GM21360 (cell line): ENCODE measurements at regions not wholly inside any gene's neighbourhood (a gene's known extent, or its start where the extent isn't known, plus 50 kb on each side); places are given as distances from the start of the nearest gene placed in this dataset.
"Not testable (repeated sequence)": the region's sequence is repeated elsewhere in the genome, so short reads cannot be mapped to it uniquely, and the experiment has no call there.

Source experiments
- ATAC-seq: cut with Tn5 transposase; IDR thresholded peaks from one replicate; pipeline ENCODE4 v1.9.1; 2021; ENCODE audit warnings: mild to moderate bottlenecking, moderate library complexity; ENCODE audit not compliant: unreplicated experiment

DNA sequence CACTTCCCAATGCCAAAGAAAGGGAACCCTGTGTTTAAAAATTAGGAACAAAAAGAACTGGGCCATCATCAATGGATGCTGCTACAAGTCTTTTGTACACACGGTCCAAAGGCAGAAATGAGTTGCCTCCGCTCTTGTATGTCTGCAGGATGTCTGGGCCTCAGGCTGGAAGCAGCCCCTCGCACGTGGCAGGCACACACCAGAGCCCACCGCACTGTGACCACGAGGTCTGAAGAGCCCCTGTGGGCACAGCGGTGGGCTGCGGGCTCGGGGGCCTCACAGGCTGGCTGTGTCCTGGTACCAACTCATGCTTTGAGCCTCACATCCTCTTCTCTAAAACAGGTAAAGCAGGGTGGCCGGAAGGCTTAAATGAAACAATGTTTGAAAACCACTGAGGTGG is 309.3 kb downstream of the C16orf95 start:
- ATAC-seq, result no peak

DNA sequence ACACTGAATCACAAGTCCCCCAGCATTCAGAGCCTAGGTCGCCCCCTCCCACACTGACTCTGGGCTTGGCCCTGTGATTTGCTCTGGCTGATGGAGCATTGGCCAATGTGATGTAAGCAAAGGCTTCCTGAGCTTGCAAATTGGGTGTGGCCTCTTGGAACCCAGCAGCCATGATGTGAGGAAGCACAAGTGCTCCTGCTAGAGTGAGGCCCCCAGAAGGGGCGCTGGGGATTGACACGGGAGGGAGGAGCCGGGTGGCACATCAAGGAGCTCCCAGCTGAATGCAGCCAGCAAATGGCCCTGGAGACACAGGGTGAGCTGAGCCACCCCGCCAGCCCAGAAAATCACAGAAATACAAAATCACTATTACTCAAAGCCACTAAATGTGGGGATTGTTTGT is 308.5 kb downstream of the C16orf95 start:
- ATAC-seq, result no peak

DNA sequence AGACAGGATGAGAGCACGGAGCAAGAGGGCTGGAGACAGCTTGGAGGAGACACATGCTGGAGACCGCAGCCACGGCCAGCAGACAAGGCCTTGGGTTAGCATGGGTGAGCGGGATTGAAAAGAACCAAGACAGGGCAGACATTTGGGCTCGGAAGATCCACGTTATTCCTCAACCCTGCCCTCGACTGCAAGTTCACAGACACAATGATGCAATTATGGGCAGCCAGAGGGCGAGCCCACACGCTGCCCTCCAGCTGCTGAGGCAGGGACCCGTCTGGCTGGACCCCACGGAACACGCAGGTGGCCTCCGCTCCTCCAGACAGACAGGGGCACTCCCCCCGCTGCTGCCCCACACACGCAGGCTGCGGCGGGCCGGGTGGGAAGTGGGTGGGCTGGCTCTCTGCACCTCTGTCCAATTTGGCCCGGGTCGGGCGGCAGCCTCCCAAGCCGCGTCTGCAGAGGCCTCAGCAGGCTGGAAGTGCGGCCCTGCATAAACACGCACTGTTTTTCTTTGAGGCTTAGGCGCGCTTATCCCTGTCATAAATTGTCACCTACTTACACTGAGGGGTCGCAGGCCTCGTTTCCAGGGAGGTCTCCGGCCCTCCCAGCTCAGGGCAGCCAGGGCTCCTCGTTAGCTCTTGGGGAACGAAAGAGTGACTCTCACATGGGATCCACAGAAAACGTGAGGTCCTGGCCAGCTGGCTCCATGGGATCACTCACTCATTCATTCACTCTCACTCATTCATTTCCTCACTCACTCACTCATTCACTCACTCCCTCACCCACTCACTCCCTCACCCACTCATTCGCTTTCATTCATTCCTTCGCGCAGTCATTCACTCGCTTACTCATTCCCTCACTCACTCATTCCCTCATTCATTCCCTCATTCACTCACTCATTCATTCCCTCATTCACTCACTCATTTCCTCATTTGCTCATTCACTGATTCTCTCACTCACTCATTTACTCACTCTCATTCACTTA is 303.9 kb downstream of the C16orf95 start:
- ATAC-seq, result no peak

DNA sequence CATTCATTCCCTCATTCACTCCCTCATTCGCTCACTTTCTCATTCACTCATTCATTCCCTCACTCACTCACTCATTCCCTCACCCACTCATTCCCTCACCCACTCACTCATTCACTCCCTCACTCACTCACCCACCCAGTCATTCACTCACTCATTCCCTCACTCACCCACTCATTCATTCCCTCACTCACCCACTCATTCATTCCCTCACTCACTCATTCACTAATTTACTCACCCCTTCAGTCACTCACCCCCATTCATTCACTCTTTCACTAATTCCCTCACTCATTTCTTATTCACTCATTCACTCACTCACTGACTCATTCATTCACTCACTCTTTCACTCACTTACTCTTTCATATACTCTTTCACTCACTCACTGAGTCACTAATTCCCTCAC is 303.1 kb downstream of the C16orf95 start:
- no peak for ATAC-seq

DNA sequence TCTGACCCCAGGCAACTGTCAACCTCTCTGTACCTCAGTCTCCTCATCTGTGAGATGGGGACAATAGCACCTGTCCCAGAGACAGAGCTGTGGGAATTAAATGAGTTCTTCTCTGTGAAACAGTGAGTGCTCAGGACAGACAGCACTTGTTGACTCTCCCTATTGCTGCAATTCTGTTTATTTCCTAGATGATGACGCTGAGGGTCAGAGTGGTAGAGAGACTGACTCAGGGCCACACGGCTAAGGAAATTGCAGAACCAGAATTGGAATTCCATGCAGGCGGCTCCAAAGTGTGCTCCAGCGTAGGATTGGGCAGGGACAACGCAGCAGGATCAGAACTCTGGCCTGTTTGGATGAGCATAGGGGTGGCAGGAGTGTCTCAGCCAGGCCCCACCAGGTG is 302.2 kb downstream of the C16orf95 start:
- no peak for ATAC-seq

DNA sequence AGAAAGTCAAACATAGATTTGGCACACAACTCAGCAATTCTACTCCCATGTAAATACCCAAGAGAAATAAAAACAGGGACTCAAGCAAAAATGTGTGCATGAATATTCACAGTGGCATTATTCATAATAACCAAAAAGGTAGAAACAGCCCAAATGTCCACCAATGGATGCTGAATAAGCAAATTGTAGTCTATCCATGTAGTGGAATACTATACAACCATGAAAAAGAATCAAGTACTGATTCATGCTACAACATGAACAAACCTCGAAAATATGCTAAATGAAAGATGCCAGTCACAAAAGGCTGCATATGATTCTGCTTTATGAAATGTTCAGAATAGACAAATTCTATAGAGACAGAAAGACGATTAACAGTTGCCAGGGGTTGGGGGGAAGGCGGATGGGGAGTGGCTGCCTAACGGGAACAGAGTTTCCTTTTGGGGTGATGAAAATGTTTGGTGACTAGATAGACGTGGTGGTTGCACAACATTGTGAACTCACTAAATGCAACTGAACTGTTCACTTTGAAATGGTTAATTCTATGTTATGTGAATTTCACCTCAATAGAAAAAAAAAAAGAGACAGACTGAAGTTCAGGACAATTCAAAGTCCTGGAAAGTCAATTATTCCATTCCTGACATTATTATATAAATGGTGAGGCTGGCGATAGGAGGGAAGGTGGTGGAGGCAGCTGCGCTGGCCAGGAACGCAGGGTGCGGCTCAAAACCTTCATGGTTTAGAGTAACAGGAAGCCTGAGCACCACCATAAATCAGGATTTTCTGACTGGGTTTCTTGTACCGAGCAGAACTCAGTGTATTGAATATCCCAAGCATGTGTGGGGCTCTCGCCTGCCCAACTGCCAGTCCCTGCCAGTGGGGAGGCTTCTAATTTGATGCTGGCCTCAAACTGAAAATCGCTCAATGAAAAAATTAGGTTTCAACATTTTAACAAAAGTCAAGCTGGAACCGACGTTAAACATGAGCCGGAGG is 300.9 kb downstream of the C16orf95 start:
- no peak for ATAC-seq

DNA sequence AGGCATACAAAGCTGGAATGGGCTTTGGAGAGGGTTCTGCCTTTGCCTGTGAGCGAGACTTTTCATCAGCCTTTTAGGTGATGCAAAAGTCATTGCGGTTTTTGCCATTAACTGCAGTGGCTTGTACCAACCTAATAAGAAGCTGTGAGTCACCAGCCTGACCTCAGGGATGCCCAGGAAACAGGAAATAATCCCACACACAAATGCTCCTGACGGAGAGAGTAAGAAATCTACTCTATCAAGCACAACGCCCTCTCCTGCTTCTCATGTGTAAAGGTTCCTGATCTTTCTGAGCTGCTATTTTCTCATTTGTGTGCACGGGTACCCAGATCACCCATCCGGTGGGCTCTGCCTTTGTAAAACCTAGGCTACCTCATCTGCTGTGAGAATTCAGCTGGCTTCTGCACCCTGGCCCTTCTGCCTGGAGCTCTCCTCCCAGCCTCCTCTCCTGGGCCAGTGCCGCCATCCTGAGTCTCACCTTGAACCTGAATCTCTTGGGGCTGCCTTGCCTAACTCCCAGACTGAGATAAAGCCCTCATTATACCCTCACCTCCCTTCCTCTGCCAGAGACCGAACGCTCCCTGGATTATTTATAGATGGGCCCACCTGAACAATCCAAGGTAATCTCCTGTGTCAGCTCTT is 299.7 kb downstream of the C16orf95 start:
- ATAC-seq, result no peak

DNA sequence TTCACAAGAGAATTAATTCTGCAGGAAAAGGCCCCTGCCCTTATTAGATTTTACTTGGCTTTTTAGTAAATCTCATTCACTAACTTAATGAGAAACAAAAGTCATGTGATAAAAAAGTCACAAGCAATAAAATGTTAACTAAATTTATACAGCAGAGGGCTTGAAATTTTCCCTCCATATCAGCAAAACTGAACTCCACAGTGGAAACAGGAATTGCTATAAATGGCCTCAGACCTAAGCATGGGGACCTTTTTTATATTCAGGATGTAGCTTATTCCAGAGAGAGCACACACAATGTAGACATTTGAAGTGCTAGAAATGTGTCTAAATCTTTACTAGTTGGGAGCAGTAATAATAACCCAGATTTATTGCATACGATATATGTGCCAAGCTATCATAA is 291.5 kb downstream of the C16orf95 start:
- ATAC-seq, result no peak

DNA sequence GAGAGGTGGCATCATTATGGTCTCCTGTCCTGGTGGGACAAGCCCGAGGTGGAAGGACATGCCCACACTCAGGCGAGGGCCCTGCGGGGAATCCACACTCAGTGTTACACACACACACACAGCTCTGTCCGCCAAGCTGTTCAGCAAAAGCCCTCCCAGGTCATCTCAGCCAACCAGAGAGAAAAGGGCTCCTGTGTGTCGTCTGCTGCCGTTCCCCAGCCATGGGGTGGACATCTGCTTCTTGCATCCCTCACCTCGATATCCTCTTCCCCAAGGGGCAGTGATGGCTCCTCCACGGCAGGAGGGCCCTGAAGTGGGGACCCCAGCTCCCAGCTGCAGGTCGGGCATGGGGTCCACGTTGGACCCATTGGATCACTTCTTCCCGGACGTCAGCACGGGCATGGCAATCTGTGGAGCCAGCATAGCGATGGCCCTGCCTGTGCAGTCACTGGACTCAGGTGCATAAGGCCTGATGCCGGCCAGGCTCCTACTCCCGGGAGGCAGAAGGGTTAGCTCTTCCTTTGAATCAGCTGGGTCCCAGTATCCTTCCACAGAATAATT is 290.1 kb downstream of the C16orf95 start:
- ATAC-seq, result no peak

DNA sequence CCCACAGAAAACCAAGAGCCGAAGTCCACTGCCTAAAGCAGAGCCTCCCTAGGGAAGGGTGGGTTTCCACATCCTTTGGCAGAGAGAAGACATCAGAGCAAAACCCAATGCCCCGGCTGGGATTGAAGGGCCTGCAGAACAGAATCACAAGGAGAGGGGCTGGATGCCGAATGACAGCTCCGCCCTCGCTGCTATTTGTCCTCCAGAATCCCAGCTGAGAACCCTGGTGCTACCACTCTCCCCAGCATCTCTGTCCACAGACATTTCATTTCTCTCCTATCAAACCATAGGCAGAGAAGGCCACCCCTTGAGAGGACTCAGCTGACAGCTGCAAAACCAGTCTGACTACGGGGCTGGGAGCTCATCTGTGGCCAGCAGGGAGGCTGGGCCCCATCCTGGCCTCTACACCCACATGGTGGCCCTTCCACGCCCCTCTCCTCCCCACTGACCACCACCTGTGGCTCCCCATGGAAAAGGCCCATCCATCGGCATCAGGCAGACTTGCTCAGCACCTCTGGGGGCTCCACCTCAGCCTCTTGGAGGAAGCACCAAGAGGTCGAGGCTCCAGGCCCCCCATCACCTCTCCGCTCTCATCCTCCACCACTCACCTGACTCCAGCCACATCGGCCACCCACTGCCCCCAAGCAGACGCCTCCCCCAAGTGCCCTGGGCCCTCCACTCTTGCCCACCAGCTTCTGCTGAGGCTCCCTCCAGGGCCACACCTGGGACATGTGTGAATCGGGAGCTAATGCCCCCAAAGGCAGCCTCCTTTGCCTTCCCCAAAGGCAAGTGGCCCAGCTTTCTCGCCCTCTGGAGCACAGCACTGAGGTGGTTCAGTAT is 288.5 kb downstream of the C16orf95 start:
- ATAC-seq, result no peak

DNA sequence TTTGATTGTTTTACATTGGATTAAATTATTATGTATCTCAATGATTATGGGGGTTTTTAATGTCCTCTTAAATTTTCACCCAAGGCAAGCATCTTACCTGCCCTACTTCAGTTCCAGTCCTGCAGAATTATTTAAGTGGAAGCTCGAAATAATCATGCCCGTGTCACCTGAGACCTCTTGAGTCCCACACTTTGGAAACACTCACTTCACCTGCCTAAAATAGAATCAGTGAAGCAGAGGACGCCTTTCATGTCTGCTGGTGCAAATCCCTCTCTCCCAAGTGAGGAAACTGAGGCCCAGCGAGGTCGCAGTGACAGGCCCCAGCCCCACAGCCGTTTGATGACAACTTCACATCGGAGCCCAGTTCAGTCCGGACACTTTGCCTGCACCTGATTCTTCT is 284.6 kb downstream of the C16orf95 start:
- no peak for ATAC-seq

DNA sequence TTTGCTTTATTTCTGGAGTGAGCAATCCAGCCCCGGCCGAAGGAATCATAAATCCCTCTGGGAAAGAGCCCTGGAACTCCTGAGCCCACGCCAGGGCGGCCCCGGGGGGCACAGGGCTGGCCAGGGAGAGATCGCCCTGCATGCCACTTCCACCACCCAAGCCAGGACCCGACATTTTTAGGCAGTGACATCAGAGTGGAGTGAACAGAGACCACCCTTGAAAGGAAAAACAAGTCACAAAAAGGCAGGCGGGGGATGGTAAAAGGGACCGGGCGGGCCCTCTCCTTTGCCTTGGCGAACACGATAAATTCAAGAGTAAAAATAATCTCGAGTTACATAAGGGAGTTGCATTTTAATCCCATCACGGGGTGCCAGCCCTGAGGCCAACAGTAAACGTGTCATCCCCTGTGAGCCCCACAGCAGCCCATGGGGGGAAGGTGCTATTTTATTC is 284.1 kb downstream of the C16orf95 start:
- ATAC-seq, result no peak

DNA sequence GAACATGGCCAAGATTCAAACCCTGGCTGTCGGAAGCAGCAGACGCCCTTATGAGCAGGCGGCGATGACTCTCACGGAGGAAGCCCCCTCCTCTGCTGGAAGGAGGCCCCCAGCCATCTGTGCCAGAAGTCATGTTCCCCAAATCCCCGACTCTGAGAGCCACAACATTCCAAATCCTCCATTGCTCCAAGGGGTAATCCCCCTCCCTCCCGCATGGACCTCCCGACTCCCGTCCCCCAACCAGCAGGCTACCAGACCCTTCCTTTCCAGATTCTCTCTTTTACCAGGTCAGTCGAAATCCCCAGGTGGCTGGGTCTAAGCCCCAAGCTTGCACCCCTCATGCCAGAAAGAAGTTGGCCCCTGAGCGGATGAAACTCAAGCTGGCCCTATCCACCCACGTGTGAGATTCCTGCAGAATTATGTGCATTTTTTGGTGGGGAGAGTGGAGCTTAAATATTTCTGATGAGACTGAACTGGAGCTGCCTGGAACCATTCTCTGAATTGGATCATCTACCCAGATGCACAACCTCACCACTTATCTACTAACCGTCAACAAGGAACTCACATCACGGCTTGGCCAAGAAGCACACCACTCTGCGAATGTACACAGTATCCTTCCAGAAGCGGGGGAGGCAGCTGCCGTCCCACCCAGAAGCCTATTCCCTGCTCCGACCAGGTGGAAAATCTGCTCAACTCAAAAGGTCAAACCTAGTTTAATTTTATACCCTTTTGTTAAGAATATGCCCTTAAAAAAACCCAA is 283.5 kb downstream of the C16orf95 start:
- no peak for ATAC-seq

DNA sequence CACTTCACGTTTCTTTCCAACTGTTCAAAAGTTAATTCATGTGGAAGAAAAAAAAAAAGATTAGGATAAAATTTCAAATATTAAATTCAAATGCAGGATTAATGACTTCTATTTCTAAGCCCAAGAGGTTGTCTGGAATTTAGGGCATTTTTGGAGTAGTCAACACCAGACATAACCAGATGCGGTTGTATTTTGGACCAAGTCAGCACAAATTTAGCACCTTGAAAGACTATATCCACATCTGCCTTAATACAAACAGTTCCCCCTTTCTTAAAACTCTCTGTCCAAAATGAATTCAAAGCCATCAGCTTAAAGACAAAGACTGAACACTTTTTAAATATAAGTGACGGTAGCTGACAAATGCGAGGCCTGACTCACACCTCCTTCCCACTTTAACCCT is 282.9 kb downstream of the C16orf95 start:
- no peak for ATAC-seq

DNA sequence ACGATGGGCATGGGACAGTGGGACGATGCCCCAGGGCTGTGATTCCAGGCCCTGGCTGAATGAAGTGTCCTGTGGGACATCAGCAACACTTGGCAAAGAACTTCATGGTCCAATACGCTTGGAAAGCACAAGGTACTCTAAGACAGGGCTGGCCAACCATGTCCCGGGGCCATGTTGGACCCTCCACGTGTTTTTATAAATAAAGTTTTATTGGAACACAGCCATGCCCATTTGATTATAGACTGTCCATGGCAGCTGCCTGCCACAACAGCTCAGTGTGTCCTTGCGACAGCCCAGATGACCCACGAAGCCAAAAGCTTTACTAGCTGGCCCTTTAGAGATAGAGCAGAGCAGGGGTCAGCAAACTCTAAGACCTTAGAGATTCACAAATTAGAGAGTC is 282.1 kb downstream of the C16orf95 start:
- no peak for ATAC-seq

DNA sequence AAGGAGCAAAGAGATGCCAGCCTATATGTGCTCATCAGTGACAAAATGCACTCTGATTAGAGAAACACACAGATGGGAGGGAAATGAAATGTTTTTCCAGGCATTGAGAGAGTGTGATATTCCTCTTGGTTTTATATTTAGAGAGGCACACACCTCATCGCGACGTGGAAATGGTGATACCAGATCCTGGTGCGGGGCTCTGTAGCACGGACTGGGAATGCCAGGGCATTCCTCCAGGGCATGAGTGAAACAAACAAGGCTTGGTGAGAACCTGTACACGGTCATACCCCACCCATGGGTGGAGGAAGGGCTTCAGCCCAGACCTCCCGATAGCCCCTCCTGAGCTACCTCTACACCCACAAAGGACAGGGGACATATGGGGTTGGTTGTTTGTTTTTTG is 280.2 kb downstream of the C16orf95 start:
- ATAC-seq, result no peak

DNA sequence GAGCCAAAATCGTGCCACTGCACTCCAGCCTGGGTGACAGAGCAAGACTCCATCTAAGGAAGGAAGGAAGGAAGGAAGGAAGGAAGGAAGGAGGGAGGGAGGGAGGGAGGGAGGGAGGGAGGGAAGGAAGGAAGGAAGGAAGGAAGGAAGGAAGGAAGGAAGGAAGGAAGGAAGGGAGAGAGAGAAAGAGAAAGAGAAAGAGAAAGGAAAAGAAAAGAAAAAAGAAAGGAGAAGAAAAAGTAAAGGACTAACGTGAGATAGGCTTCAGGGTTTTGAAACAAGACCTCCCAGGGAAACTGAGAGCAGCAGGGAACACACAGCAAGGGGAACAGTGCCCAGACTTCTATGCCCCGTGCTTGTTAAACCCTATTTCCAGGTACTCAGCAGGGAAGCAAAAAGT is 278.7 kb downstream of the C16orf95 start:
- not testable (repeated sequence) for ATAC-seq

DNA sequence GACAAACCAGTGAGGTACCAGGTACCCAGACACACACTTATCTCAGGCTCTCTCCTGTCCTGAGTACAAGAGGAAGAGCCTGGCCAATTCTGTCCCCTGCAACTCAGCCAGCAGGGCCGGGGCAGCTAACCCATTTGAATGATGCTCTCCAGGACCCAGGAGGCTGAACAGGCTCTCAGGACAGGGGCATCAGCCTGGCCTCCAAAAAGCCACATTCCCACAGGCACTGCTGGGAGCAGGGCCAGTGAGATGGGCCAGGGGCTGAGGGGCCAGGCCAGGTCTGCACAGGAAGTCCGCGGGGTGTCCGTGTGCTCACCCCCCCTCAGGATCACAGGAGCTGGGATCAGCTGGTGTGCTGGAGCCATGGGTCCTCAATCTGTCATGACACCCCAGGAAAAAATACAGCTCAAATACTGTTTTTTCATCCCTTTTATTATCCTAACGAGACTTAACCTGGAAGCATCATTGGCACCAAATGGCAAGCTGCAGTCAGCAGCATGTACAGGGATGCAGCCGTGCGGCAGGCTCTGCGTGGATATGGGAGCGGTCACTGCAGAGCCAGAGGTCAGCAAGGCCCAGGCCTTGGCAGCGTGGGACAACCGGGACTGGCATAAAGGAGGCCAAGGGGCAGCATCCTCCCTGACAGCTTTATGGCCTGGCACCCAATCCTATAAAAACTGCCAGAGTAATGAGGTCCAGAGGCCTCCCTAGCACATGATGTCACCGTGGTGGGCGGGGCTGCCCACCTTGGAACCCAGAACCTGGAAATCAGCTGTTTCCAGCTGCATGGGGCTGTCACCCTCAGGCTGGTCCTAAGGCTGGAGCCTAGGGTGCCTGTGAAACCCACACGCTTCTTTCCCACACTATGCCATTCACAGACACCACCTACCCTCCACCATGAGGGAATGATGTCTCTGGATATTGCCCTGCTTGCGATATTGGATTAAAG is 276.7 kb downstream of the C16orf95 start:
- ATAC-seq, result no peak
